Calu3 (cell line): ENCODE measurements at regions not wholly inside any gene's neighbourhood (a gene's known extent, or its start where the extent isn't known, plus 50 kb on each side); places are given as distances from the start of the nearest gene placed in this dataset.

Experiments
- BruUV-seq: library from RNA; stranded (reverse); fragments of 400-500 nt; replicated peaks from 2 replicates; lab custom pipeline; 2021; lab: Mats Ljungman, UMichigan
- CTCF ChIA-PET: fragments of 300-600 bp; sonication (Branson Sonifier 250); formaldehyde crosslinking; loops from one replicate; lab custom pipeline; 2022; ENCODE audit warnings: antibody characterized with exemption; lab: Charles Lee
- DNase-seq: peaks from one replicate; pipeline ENCODE4 v3.0.0; 2022
- H3K27ac Mint-ChIP-seq: one replicate; pipeline ENCODE4 v1.8.0; 2022; ENCODE audit warnings: mixed read lengths; ENCODE audit not compliant: unreplicated experiment
- H3K27me3 Mint-ChIP-seq: one replicate; pipeline ENCODE4 v1.8.0; 2022; ENCODE audit warnings: mixed read lengths; ENCODE audit not compliant: unreplicated experiment
- H3K36me3 Mint-ChIP-seq: one replicate; pipeline ENCODE4 v1.8.0; 2022; ENCODE audit warnings: mild to moderate bottlenecking, moderate library complexity, mixed read lengths; ENCODE audit not compliant: insufficient read depth, unreplicated experiment
- H3K4me1 Mint-ChIP-seq: one replicate; pipeline ENCODE4 v1.8.0; 2022; ENCODE audit warnings: mild to moderate bottlenecking, low read depth, mixed read lengths; ENCODE audit not compliant: unreplicated experiment
- H3K4me3 Mint-ChIP-seq: one replicate; pipeline ENCODE4 v1.8.0; 2022; ENCODE audit warnings: mild to moderate bottlenecking, low read depth, moderate library complexity, mixed read lengths; ENCODE audit not compliant: unreplicated experiment
- H3K9me3 Mint-ChIP-seq: one replicate; pipeline ENCODE4 v1.8.0; 2022; ENCODE audit warnings: low read depth, mixed read lengths; ENCODE audit not compliant: unreplicated experiment
- intact Hi-C: fragments of 100-400 bp; cut with micrococcal nuclease; formaldehyde crosslinking; loops from one replicate; pipeline ENCODE4 v1.10.0; 2022; ENCODE audit not compliant: unreplicated experiment
- TF ChIP-seq, protein P1 (sequence below): fragments of 200-600 bp; IDR thresholded peaks from one replicate; pipeline ENCODE4 v1.8.0; 2022; ENCODE audit warnings: antibody characterized with exemption; ENCODE audit not compliant: unreplicated experiment

DNA sequence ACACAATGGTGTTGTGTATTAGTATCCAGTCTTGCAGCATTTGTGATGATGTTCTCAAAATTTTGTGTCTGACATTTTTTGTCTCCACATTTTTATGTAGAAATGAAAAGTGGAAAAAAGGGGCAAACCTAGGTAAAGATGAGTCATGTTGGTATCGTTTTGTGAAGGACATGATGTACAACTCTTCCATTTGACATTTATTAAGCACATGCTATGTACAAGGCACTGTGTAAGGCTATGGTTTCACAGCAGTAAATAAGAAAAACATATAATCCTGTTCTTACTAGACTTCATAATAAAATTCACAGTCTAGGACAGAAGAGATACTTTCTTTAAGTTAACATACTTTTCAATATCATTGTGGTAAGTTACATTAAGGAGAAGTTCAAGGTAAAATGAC is 143.5 kb upstream of the CNTN4 start:
- intact Hi-C loops: no loop called here
- CTCF ChIA-PET: no interaction called here
- Mint-ChIP-seq H3K27me3 (no peaks in the 10 kb centered on the region), H3K4me3 (no peak overlapping the region), H3K27ac (no peak overlapping the region), H3K4me1 (no peaks in the 10 kb centered on the region), H3K9me3 (peaks cover 15% of the 10 kb centered on the region), H3K36me3 (no peaks in the 10 kb centered on the region)
- no TSS peak for BruUV-seq
- TF ChIP-seq, protein P1, sequence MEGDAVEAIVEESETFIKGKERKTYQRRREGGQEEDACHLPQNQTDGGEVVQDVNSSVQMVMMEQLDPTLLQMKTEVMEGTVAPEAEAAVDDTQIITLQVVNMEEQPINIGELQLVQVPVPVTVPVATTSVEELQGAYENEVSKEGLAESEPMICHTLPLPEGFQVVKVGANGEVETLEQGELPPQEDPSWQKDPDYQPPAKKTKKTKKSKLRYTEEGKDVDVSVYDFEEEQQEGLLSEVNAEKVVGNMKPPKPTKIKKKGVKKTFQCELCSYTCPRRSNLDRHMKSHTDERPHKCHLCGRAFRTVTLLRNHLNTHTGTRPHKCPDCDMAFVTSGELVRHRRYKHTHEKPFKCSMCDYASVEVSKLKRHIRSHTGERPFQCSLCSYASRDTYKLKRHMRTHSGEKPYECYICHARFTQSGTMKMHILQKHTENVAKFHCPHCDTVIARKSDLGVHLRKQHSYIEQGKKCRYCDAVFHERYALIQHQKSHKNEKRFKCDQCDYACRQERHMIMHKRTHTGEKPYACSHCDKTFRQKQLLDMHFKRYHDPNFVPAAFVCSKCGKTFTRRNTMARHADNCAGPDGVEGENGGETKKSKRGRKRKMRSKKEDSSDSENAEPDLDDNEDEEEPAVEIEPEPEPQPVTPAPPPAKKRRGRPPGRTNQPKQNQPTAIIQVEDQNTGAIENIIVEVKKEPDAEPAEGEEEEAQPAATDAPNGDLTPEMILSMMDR: no peak
- no peak for DNase-seq

DNA sequence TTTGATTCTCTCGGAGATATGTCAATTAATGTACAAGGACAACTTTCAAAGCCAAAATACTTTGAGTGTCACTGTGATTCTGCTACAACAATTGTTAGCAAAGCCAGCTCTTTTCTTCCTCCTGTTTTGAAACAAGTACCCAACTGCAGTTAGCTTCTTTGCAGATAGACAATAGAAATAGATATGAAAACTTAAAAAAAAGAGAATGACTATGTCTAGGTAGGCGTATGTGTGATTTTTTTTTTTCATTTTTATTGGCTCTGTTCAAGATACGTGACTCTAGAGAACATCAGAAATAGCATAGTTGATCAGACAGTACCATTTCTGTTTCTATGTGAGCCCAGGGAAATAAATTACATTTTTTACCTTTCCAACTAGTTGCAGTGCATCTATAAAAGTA is 142.9 kb upstream of the CNTN4 start:
- Mint-ChIP-seq H3K4me1 (no peaks in the 10 kb centered on the region), H3K9me3 (peaks cover 15% of the 10 kb centered on the region), H3K36me3 (no peaks in the 10 kb centered on the region), H3K4me3 (no peak overlapping the region), H3K27ac (no peak overlapping the region), H3K27me3 (no peaks in the 10 kb centered on the region)
- intact Hi-C loops: no loop called here
- no TSS peak for BruUV-seq
- TF ChIP-seq, protein P1: no peak
- no peak for DNase-seq
- CTCF ChIA-PET: no interaction called here

DNA sequence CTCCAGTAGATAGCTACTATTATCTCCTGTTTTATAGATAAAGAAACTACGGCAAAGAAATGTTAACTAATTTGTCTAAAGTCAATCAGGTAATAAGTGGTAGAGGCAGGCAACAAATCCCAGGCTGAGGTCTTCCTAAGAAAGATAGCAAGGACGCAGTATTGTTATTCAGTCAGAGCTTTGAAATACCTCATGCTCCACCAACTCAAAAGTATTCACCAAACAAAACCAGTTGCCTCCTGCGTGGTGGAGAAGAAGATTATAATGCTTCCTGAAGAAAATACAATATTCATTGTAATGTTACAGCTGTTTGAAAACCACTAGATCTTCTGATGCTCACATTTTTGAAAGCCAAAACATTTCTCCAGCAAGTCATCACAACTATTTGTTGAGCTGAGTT is 138.2 kb upstream of the CNTN4 start:
- CTCF ChIA-PET: no interaction called here
- no TSS peak for BruUV-seq

DNA sequence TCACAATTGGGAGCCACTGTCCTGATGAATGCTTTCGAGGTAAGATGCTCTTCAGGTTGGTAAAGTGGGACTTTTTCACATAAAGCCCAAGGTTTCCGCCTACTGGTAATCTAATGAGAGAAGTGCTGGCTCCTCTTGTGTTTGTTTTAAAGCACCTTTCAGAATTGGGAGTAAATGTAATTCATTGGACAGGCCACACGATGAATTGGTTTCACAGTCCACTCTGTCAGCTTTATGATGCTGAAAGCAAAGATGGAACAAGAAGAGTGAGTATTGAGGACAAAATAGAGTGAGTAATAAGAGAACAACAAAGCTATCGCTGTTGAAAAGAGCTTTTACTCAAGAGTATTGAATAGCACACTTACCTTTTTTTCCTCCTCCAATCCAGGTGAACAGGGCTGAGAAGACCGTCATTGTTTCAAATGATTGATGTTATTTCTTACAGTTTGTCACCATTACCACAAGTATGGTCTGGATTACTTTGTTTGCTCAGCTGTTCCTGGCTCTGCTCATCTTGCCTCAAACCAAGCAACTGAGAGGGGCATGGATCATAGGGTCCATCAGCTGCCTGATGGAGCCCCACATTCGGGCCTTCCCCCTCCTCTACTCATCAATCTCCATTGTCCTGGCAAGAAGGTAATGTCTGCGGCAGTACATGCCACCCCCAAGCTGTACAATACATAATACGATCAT is 136.1 kb upstream of the CNTN4 start:
- Mint-ChIP-seq H3K36me3 (no peaks in the 10 kb centered on the region), H3K27me3 (no peaks in the 10 kb centered on the region), H3K9me3 (peaks cover 7% of the 10 kb centered on the region), H3K27ac (no peak overlapping the region), H3K4me1 (no peaks in the 10 kb centered on the region), H3K4me3 (no peak overlapping the region)
- intact Hi-C loops: no loop called here
- CTCF ChIA-PET: no interaction called here
- TF ChIP-seq, protein P1: no peak
- DNase-seq: no peak
- BruUV-seq: no TSS peak

More for the DNA sequence above, 138.2 kb upstream of the CNTN4 start:
- Mint-ChIP-seq H3K27ac (no peak overlapping the region), H3K4me3 (no peak overlapping the region), H3K36me3 (no peaks in the 10 kb centered on the region), H3K27me3 (no peaks in the 10 kb centered on the region), H3K9me3 (peaks cover 10% of the 10 kb centered on the region), H3K4me1 (no peaks in the 10 kb centered on the region)
- no peak for DNase-seq
- intact Hi-C loops: no loop called here
- TF ChIP-seq, protein P1: no peak
